CD4-positive, alpha-beta T cell treated with Interleukin-6 at 100 ng/mL for 8 hours (primary cell): ENCODE measurements at regions not wholly inside any gene's neighbourhood (a gene's known extent, or its start where the extent isn't known, plus 50 kb on each side); places are given as distances from the start of the nearest gene placed in this dataset.

Experiments
- DNase-seq: peaks from one replicate; pipeline ENCODE4 v3.0.0-alpha.2; 2020; ENCODE audit warnings: mixed read lengths, low spot score

DNA sequence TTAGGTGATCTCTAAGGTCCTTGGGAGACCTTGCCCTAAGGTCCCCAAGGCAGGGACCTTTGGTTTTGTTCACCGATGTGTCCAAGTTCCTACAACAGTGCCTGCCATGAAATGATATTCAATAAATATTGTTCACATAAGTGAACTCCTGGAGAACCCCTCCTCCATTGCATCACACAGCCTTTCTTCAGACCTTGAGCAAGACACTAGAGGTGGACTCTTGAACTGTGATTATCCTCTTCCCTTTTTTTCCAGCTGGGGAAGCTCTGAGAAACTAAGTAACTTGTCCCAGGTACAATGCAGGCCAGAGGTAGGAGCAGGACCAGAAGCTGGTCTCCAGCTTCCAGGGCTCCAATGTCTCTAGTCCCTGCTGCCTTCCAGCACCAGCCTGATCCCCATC is 76.6 kb upstream of the LMO1 start:
- no peak for DNase-seq

DNA sequence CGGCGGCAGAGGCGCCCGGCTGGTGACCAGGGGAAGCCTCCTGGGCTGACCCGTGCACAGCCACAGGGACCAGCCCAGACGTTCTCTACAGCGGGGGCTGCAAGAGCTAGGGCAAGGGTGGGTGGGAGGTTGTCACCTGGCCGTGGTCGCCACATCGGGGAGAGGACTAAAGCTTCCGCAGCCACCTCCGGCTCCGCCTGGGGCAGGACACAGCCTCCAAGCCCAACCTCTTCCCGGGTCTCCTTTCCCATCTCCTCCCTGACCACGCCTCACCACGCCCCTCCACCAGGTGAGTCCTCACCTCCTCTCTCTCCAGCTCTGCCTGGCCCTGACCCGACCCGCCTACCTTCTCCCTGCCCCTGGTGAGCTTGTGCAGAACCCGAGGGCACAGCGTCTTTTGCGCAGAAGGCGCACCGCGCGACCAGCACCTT is 75.9 kb upstream of the LMO1 start:
- no peak for DNase-seq

DNA sequence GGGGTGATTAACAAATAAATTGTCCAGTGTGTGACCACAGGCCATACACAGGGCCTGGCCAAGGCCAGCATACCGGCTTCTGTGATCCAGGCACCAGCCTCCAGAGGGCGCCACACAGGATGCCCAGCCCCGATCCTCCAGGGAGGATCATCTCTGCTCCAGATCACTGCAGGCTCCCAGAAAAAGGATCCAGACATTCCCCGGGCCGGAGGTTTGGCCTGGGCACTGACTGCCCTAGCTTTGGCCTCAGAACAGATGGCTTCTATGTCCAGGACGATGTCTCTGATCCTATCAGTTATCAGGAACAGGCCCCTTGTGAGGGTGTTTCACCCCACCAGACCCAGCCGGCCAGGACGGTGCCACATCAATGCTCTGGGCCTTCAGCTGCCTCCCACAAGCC is 74.5 kb upstream of the LMO1 start:
- no peak for DNase-seq

DNA sequence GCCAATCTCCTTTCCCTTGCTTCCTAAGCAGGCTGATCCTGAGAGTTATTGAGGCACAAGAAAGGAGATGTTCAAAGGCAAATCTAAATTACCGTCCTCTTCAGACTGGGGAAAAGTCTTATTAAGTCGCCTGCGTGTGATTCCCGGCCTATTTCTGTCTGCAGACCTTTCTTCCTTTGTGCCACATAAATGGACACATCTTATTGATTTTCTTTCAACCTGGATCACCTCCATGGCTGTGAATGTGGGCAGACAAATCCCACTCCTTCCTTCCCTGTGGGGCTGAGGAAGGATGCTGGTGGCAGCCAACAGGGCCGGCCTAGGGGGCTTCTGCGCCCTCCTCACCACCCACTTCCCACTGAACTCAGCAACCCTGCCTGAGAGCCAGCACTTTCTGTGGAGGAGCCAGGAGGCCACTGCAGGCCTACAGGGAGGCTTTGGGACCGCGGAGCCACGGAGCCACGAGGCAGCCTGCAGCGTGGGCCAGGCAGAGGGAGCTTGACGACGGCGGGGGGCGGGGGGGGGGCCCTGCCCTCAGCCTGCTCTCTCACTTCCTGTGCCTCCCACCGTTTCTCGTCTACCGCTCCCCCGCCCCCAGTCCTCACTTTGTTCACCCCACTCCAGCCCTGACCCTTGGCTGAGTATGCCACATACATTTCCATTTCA is 73.6 kb upstream of the LMO1 start:
- DNase-seq = no peak

DNA sequence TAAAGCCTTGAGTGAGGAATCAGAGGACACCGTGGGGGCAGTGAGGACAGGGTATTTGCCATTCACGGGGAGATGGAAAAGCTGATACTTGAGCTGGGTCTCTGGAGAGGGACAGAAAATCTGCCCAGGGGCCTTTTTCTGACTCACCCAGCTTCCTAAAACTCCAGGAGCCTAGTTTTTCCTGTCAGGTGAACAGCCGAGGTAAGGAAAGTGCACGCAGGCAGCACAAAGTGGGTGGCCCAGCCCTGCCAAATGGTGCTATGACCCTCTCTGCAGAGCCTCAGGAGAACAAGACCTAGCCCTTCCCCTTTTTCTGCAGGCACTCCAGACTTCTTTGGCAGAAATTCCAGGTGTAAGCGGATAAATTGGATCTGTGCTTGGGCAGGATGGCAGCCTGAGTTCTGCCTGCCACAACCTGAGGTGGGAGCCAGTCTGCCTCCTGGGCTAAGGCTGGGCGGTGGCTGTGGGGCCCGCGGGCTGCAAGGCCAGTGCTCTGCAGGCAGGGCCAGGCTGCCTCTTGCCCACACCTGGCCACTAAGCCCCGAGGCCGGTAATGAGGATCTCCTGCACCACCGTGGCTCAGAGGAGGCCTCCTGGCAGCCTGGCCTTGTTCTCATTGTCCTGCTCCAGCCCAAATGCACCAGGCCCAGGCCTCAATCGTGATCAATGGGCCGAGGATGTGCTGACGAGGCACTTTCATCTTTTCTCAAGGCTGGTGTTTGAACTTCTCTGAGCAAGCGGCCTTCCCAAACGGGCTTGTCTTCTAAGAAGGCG is 72.9 kb upstream of the LMO1 start:
- no peak for DNase-seq

DNA sequence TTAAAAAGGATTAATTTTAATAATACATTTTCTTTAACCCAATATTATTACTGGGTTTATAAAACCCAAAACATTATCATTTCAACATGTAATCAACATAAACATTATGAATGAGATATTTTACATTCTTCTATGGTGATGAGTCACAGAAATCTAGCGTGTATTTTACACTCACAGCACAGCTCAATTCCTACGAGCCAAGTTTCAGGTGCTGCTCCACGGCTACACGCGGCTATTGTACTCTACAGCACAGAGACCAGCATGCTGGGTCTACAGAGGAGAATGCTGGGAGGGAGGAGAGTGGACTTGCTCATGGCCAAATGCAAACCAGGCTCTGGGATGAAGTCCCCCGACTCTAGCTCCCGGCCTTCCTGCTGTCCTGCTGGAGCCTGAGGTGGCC is 72.0 kb upstream of the LMO1 start:
- no peak for DNase-seq

DNA sequence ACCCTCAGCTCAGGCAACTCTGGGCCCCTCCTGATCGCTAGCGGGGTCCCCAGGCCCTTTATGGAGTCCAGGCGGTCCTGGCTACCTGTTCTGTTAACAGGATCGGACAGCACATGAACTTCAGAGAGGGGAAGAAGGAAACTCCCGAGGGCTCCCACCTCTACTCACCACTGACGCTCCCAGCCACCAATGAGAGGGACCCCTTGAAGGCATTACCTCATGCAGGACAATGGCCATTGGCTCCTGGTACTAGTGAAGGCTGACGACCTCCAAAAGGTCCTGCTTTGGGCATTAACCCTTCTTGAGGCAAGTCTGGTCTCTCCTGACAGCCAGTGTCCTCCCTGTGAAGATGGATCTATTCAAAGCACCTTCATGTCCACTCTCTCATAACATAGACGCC is 71.5 kb upstream of the LMO1 start:
- no peak for DNase-seq

DNA sequence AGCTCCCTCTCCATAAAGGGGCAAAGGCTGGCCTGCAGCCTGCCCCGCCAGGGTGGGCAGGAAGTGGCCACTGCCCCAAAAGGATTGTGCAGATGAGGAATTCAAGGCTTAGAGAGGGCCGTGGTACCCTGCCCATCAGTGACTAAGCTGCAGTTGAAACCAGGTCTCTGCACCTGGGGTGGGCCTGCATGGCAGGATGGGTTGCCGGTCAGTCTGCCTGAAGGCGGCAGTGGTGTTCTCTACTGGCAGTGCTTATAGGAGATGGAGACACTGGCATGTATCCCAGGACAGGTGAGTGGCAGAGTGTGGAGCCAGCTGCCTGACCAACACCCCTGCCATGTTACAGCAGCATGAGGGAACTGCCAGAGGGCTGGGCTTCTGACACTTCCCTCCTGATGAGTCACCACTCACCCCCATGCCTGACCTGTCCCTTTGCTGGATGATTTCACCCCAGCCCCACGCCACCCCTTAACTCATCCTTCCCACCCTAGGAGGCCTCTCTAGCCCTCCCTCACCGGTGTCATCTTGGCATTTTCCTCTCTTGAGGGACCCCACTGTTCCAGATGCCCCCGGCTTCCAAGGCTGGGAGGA is 70.2 kb upstream of the LMO1 start:
- no peak for DNase-seq

DNA sequence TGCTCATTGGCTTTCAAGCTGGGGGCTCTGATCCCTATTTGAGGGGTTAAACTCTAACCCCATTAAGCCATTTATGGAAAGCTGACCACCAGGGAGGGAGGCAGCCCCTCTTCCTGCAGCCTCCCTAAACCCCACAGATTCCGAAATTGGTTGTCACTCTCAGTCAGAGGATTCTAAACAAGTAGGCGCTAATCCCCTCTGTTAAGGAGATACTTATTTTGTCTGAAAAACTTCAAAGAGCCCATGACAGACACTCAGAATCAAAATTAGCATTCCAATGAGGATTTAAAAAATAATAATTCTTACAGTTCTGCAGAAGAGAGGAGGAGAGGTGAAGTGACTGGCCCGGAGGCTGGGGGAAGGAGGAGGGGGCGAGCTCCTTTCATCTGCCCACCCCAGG is 69.7 kb upstream of the LMO1 start:
- DNase-seq = no peak

DNA sequence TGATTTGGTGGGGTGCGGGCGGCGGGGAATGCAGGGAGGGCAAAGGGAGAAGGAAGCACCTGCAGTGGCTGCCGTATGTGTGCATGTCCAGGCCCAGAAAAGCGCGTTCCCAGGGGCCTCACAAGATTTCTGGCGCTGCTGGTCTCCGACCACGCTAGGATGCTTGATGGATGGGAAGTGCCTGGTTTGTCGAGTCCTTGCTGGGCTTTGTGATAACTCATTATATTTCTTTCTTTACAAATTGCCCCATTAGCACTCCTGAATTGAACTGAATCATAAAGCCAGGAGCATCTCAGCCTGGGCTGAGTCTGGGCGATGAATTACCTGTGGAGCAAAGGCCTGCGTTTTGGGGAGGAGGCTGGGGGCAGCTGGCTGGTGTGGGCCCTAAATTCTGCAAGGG is 69.2 kb upstream of the LMO1 start:
- DNase-seq = no peak

DNA sequence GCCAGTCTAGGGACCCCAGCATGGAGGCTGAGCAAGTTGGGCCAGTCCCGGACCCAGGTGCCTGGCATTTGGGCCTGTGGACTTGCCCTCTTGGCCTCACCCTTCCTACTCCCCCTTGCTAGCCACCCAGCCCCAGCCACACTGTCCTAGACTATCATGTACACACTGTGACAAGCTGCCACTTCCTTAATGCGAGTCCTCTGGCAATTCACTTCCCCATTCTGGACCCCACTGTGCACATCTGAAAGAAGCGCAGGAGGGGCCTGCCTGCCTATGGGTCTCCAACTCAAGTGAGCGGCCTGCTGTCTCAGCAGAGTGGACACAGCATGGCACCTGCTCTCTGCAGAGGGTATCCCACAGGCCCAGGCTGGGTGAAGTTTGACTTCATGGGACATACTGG is 68.5 kb upstream of the LMO1 start:
- DNase-seq = no peak

DNA sequence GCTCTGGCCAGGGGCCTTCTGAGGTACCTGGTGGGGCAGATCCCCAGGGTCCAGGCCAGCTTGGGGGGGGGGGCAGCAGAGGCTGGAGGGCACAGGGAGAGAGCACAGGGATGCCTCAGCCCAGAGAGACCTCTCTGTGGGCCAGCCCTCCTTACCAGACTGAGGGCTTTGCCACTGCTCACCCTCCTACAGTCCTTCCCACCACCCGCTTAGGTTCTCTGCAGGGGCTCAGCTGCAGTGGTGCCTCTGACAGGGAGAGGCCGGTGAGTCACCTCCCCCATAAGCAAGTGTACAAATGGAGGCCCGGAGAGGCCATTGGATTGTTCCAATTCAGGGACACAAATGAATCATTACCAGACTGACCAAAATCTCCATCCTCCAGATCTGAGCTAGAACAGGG is 68.1 kb upstream of the LMO1 start:
- no peak for DNase-seq

DNA sequence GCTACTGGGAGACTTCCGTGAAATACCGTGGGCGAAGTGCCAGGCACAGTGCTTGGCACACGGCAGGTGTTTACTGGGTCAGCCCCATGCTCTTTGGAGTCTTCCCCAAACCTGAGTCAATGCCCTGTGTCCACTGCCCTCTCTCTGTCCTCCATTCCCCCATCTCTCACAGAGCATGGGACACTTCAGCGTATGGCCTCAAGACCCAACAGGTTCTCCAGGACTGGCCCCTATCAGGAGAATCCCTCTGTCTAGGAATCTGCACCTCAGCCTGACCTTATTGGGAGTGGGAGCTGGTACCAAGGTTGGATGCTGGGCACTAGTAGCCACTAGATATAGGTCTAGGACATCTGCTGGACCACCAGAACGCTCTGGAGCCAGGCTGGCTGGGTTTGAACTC is 67.2 kb upstream of the LMO1 start:
- no peak for DNase-seq

DNA sequence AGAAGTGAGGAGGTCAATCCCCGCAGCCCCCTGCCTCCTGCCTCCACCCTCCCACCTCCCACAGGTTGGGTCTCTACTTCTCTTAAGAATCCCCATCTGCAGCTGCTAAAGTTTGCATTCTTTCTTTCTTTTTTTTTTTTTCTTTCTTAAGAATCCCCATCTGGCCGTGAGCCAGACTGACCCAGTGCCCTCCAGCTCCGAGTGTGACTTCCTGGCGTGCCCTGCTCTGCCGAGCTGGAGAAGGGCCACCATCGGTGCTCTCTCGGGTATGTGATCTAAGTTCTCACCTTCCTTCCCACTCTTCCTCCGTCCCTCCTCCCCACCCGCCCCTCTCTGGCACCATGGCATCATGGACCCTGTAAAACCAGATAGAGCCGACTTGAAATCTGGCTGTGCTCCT is 66.7 kb upstream of the LMO1 start:
- no peak for DNase-seq

DNA sequence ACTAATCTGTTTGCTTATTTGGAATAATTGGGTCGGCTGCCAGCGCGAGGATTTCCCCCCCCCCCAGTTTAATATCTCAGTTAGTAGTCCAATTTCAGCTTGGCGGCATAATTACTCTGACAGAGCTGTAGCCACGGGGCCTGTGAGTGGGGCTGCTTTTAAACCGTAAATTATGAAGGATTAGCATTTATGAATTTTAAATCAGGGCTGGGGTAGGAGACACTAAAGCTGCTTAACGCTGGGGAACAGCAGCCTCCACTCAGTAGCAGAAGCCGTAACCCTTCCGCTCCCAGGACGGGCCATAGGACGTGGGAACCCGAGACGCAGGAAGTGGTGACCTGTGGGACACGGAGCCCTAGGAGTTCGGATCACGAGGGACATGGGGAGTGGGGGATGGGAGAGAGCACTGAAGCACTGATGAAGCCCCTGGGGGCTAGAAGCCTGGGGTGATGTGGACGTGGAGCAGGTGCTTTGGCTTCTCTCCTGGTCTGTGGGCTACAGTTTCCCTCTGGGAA is 66.2 kb upstream of the LMO1 start:
- no peak for DNase-seq

DNA sequence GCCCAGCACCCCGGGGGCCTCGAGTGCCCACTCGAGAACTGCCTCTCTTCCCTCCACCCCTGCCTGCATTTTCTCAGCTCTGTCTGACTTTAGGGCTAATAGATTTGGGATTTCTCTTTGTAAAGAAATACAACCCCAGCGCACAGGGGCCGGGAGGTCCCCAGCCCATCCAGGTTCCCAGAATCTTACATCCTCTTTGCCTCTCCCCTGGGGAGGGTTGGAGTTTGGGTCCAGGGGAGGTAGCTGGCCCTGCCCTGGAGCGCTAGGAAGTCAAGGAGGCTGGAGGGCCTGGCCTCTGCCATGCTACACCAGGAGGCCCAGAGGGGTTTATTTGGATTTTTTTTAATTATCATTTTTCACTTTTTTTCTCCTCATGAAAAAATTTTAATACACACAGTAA is 65.7 kb upstream of the LMO1 start:
- DNase-seq = no peak

DNA sequence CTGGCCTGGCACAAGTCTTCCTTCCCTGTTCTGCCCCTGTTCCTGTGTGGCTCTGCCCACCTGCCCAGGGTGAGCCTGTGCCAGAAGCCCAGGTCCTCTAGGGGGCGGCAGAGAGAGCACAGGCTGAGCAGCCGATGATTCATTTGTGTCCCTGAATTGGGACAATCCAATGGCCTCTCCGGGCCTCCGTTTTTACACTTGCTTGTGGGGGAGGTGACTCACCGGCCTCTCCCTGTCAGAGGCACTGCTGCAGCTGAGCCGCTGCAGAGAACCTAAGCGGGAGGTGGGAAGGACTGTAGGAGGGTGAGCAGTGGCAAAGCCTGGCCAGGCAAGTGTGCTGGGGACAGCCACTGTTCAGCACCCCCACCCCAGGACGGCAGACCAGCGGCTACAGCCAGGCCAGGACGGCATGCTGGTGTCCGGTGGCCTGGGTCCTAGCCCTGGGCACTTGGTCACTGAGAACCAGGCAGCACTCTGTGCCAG is 65.2 kb upstream of the LMO1 start:
- peak; percentile 27 for DNase-seq

DNA sequence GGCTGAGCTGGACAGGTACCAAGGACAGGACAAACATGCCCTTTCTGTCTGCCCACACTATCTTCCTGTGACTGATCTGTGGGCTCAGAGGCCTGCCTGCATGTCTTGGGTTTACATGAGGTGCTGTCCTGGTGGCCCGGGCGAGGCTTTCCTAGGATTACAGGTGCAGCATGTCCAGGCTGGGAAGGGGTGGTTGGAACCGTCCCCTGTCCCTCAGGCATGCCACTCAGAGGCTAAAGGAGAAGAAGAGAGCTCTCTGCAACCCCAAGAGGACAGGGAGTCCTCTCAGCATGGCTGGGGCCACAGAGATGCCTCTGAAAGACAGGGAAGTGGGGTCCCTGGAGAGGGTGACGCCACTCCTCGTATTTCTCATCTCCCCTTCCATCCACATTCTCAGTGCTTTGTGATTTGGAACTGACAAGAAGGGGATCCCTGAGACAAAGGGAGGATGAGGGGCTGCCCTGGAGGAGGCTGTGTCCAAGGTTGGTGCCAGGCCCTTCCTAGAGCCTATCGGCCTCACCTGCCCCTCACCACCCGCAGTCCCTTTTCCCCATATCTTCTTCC is 64.6 kb upstream of the LMO1 start:
- no peak for DNase-seq

DNA sequence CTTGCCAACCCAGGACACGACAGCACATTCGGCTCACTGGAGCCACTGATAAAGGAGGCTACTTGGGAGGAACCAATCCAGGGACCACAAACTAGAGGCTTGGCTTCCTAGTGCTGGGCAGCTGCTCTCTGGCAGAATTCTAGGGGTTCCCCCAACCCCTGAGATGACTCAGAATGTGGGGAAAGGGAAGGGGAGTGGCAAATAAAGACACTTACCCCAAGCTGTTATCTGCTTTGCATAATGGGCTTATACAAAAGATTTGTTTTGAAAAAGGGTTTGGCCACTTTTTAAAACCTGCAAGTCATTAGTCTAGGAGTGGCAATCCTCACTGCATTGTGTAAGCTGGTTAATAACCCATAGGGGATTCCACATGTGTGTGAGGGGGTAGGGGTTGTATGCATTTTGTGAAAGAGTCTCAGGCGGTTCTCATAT is 64.1 kb upstream of the LMO1 start:
- no peak for DNase-seq

DNA sequence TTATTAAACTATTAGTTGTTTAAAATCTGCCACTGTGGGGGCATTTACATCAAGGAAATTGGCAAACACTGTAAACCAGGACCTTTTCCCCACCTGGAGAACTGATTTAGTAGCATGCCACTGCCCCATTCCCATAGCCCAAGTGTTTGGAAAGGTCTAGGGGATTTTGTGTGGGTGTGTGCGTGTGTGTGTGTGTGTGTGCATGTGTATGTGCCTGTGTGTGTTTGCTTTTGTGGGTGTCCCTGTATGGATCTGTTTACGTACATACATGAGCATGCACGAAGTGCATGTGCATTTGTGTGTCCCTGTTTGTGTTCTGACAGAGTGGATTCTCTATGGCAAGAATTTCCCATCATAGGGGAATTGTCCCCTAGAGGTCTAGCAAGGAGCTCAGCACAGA is 62.7 kb upstream of the LMO1 start:
- DNase-seq = no peak

DNA sequence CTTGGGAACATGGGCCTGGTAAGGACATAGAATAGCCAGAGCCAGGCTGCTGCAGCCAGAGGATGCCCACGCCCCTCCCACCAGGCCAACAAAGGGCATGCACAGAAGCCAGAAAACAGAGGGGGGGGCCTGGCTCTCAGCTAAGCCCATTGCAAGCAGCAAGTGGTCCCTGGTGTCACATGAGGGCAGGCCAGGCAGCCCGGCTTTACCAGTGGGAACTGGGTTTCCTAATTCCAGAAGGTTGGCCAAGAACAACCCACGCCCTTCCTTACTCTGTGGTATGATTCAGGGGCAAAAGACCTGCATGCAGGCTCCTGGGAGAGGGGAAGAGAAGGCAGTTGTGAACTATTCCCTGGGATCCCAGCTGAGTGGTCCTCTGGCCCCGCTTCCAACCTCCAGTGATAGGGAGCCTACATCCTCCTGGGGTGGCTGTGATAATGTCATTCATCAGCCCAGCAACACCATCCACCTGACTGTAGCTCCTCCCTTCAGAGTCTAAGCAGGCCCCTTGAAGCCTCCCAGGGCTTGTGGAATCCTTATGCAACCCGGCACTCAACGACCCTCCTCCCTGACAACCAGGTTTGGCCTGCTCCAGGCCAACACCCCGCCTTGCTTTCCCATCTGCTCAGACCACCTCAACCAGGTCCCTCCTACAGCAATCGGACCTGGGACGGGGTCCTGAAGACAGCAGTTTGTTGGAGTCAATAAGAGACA is 62.1 kb upstream of the LMO1 start:
- DNase-seq = no peak
